SK-N-SH (cell line): ENCODE measurements at regions not wholly inside any gene's neighbourhood (a gene's known extent, or its start where the extent isn't known, plus 50 kb on each side); places are given as distances from the start of the nearest gene placed in this dataset.

ENCODE experiments used
- CTCF ChIA-PET: fragments of 300-600, 350-600 bp; formaldehyde crosslinking; extraction: SDS; loops from one replicate; lab custom pipeline; 2021; lab: Yijun Ruan, JAX
- POLR2A ChIA-PET: fragments of 350-600 bp; sonication (Branson Sonifier 250); formaldehyde crosslinking; extraction: SDS; loops from one replicate; lab custom pipeline; 2020; ENCODE audit warnings: antibody characterized with exemption, inconsistent platforms; lab: Yijun Ruan, JAX
- DNase-seq: peaks from one replicate; pipeline ENCODE4 v3.0.0; 2012
- H2AFZ ChIP-seq: fragments of 200-600 bp; sonication (generic); 2 replicates; pipeline ENCODE4 v1.8.1; 2016; ENCODE audit warnings: antibody characterized with exemption, mild to moderate bottlenecking, low read depth
- H3F3A ChIP-seq: fragments of 200-600 bp; sonication (generic); replicated peaks from 2 replicates; pipeline ENCODE3; 2016; ENCODE audit warnings: antibody characterized with exemption, mild to moderate bottlenecking; ENCODE audit not compliant: insufficient read depth
- H3K27ac ChIP-seq, 2 experiments: fragments of 200-500 bp in 1 of 2; fragments of 200-600 bp in 1 of 2; sonication (Bioruptor generic) in 1 of 2; sonication (generic), shearing (Covaris generic) in 1 of 2; 2 replicates each; pipeline versions ENCODE4 v1.5.1 to v1.6.1; 2014 to 2016; ENCODE audit warnings: low read depth in 2 of 2, inconsistent platforms in 1 of 2, low read length in 1 of 2, mild to moderate bottlenecking in 1 of 2, mixed read lengths in 1 of 2
- H3K27me3 ChIP-seq: fragments of 200-600 bp; sonication (generic), shearing (Covaris generic); 2 replicates; pipeline ENCODE4 v1.6.1; 2016; ENCODE audit warnings: mixed run types; ENCODE audit not compliant: insufficient read depth
- H3K36me3 ChIP-seq, 2 experiments: fragments of 200-500 bp in 1 of 2; fragments of 200-600 bp in 1 of 2; sonication (Bioruptor generic) in 1 of 2; sonication (generic) in 1 of 2; replicated peaks in 1 of 2; 2 replicates each; pipeline versions ENCODE3 to v1.5.1; 2014 to 2016; ENCODE audit warnings: low read length in 1 of 2, mild to moderate bottlenecking in 1 of 2; ENCODE audit not compliant: insufficient read depth in 2 of 2, control insufficient read depth in 1 of 2
- H3K4me1 ChIP-seq, 2 experiments: fragments of 200-500 bp in 1 of 2; fragments of 200-600 bp in 1 of 2; sonication (Bioruptor generic) in 1 of 2; sonication (generic), shearing (Covaris generic) in 1 of 2; 2 replicates each; pipeline versions ENCODE4 v1.5.1 to v1.6.1; 2014 to 2016; ENCODE audit warnings: low read depth in 1 of 2, low read length in 1 of 2, mixed run types in 1 of 2; ENCODE audit not compliant: insufficient read depth in 2 of 2, control insufficient read depth in 1 of 2
- H3K4me2 ChIP-seq: fragments of 200-600 bp; sonication (generic), shearing (Covaris generic); 2 replicates; pipeline ENCODE4 v1.6.1; 2017; ENCODE audit warnings: mixed run types
- H3K4me3 ChIP-seq, 2 experiments: fragments of 200-500 bp in 1 of 2; fragments of 200-600 bp in 1 of 2; sonication (Bioruptor generic) in 1 of 2; sonication (generic), shearing (Covaris generic) in 1 of 2; 2 replicates each; pipeline versions ENCODE4 v1.5.1 to v1.8.1; 2014 to 2016; ENCODE audit warnings: low read depth in 2 of 2, inconsistent platforms in 1 of 2, low read length in 1 of 2, mild to moderate bottlenecking in 1 of 2, mixed read lengths in 1 of 2, moderate library complexity in 1 of 2
- H3K79me2 ChIP-seq: fragments of 200-600 bp; sonication (generic); 2 replicates; pipeline ENCODE4 v1.8.1; 2017; ENCODE audit warnings: mild to moderate bottlenecking; ENCODE audit not compliant: insufficient read depth
- H3K9ac ChIP-seq: fragments of 200-600 bp; sonication (generic); 2 replicates; pipeline ENCODE4 v1.6.1; 2017; ENCODE audit warnings: mixed run types
- H3K9me2 ChIP-seq: fragments of 200-600 bp; sonication (generic); 2 replicates; pipeline ENCODE4 v1.6.1; 2017; ENCODE audit warnings: mixed run types
- H3K9me3 ChIP-seq: fragments of 200-600 bp; sonication (generic); 2 replicates; pipeline ENCODE4 v1.6.1; 2017; ENCODE audit warnings: mixed run types, mild to moderate bottlenecking, moderate library complexity
- H4K20me1 ChIP-seq: fragments of 200-600 bp; sonication (generic); 2 replicates; pipeline ENCODE4 v1.6.1; 2017; ENCODE audit warnings: mild to moderate bottlenecking, mixed run types; ENCODE audit not compliant: insufficient read depth
- ELF1 ChIP-seq: IDR thresholded peaks from 2 replicates; pipeline ENCODE4 v1.4.0; 2012
- FOSL2 ChIP-seq: IDR thresholded peaks from 2 replicates; pipeline ENCODE4 v1.4.0; 2012; ENCODE audit warnings: low read depth, mild to moderate bottlenecking, moderate library complexity, borderline replicate concordance
- FOXJ3 ChIP-seq: sonication (generic); formaldehyde crosslinking; IDR thresholded peaks from 2 replicates; pipeline ENCODE4 v1.5.1; 2020; ENCODE audit warnings: mild to moderate bottlenecking, missing genetic modification reagents
- IRF3 ChIP-seq: fragments of 150-350 bp; IDR thresholded peaks from 2 replicates; pipeline ENCODE4 v1.6.1; 2016; ENCODE audit warnings: mild to moderate bottlenecking, low read depth, low read length
- MEF2A ChIP-seq: IDR thresholded peaks from 2 replicates; pipeline ENCODE4 v1.4.0; 2012; ENCODE audit warnings: low read depth, borderline replicate concordance
- NFIC ChIP-seq: IDR thresholded peaks from 2 replicates; pipeline ENCODE4 v1.4.0; 2012; ENCODE audit warnings: borderline replicate concordance
- PBX3 ChIP-seq: IDR thresholded peaks from 2 replicates; pipeline ENCODE4; 2012
- RXRA ChIP-seq: IDR thresholded peaks from 2 replicates; pipeline ENCODE4 v1.4.0; 2012; ENCODE audit warnings: low read depth, mild to moderate bottlenecking, borderline replicate concordance
- USF2 ChIP-seq: fragments of 150-350 bp; IDR thresholded peaks from 2 replicates; pipeline ENCODE4 v1.6.1; 2017; ENCODE audit warnings: antibody characterized with exemption, low read length, low read depth, borderline replicate concordance
- WGBS: methylation state at CpG from one replicate; pipeline ENCODE4 v1.1.6; 2017; ENCODE audit warnings: low lambda C conversion rate; 5-methylcytosine and 5-hydroxymethylcytosine counted together

- ChIA-PET POLR2A (no interaction called here), CTCF (interaction anchor here (1.4 to 6.4 kb wide), 2 partner anchors 8 to 935 kb away, joined by 3 to 30 read pairs; no protein-coding TSS in a partner anchor)
- Histone ChIP-seq H3F3A (no peaks in the 10 kb centered on the region), H3K9ac (no peak overlapping the region), H3K9me3 (no peaks in the 10 kb centered on the region), H3K4me3 (no peak overlapping the region), H3K4me1 (no peaks in the 10 kb centered on the region), H3K27me3 (no peaks in the 10 kb centered on the region), H3K36me3 (no peaks in the 10 kb centered on the region), H3K27ac (no peak overlapping the region), H3K4me2 (no peak overlapping the region), H3K79me2 (no peaks in the 10 kb centered on the region), H2AFZ (no peak overlapping the region), H4K20me1 (no peaks in the 10 kb centered on the region)
- WGBS = 65% methylated on average over 3 of the region's 3 CpGs
- TF ChIP-seq FOXJ3 (CRISPR knock-in tag) (no peak), FOSL2 (no peak), MEF2A (no peak), IRF3 (no peak), NFIC (no peak), USF2 (no peak), PBX3 (no peak), ELF1 (no peak), RXRA (no peak)
- TF ChIP-seq, all 33 proteins: peak for 0
- DNase-seq = no peak
- no peaks in the 10 kb centered on the region for H3K9me2 ChIP-seq
Observed at GRCh38 chr6:87935196-87935595, 112.4 kb upstream of the SPACA1 start.

- CTCF ChIA-PET = interaction anchor here (0.7 to 6.4 kb wide), 4 partner anchors 101 to 938 kb away, joined by 3 to 30 read pairs (median 3); no protein-coding TSS in a partner anchor
Observed at GRCh38 chr6:87932361-87932760, 115.3 kb upstream of the SPACA1 start.

More at GRCh38 chr6:87932361-87932760, 115.3 kb upstream of the SPACA1 start:
- no peak for TF ChIP-seq USF2
- H3K4me3 ChIP-seq = no peak overlapping the region
- no peak for DNase-seq
- no peaks in the 10 kb centered on the region for H3F3A ChIP-seq
- no peak overlapping the region for H2AFZ ChIP-seq
- no peak overlapping the region for H3K4me2 ChIP-seq
- no peaks in the 10 kb centered on the region for H3K9me2 ChIP-seq
- peaks cover 0 to 2% of the 10 kb centered on the region in 2 experiments; a peak in 1 of 4 replicates for H3K4me1 ChIP-seq
- POLR2A ChIA-PET = no interaction called here
- 66% methylated on average over 5 of the region's 5 CpGs for WGBS
- no peaks in the 10 kb centered on the region for H4K20me1 ChIP-seq
- H3K27me3 ChIP-seq = no peaks in the 10 kb centered on the region
- no peaks in the 10 kb centered on the region for H3K36me3 ChIP-seq
- H3K79me2 ChIP-seq = no peaks in the 10 kb centered on the region
- H3K9me3 ChIP-seq = no peaks in the 10 kb centered on the region
- no peak overlapping the region for H3K27ac ChIP-seq
- no peak overlapping the region for H3K9ac ChIP-seq
